PFSK-1 (cell line): ENCODE measurements at regions not wholly inside any gene's neighbourhood (a gene's known extent, or its start where the extent isn't known, plus 50 kb on each side); places are given as distances from the start of the nearest gene placed in this dataset.

Source experiments
- FOXP2 ChIP-seq: optimal IDR thresholded peaks from 2 replicates; pipeline ENCODE3; 2011; ENCODE audit warnings: borderline replicate concordance, control low read depth, inconsistent platforms; ENCODE audit not compliant: insufficient read depth; ENCODE audit errors: extremely low read length, extremely low read depth
- POLR2AphosphoS5 ChIP-seq: IDR thresholded peaks from 2 replicates; pipeline ENCODE4 v1.6.1; 2012; ENCODE audit warnings: low read depth, mild to moderate bottlenecking, control low read depth, low read length, moderate library complexity
- SIN3A ChIP-seq: IDR thresholded peaks from 2 replicates; pipeline ENCODE4 v1.6.1; 2012; ENCODE audit warnings: mild to moderate bottlenecking, low read length, moderate library complexity, borderline replicate concordance; ENCODE audit not compliant: insufficient read depth
- TAF1 ChIP-seq: IDR thresholded peaks from 2 replicates; pipeline ENCODE4 v1.6.1; 2012; ENCODE audit warnings: low read length, control low read depth, borderline replicate concordance; ENCODE audit not compliant: insufficient read depth
- TF ChIP-seq, protein P1 (sequence below), 2 experiments: IDR thresholded peaks; 2 replicates each; pipeline versions ENCODE4 v1.6.1 to v1.8.0; 2011 to 2012; ENCODE audit warnings: low read depth in 2 of 2, low read length in 2 of 2, control low read depth in 1 of 2, inconsistent platforms in 1 of 2, mild to moderate bottlenecking in 1 of 2, moderate library complexity in 1 of 2; ENCODE audit not compliant: insufficient read depth in 1 of 2

DNA sequence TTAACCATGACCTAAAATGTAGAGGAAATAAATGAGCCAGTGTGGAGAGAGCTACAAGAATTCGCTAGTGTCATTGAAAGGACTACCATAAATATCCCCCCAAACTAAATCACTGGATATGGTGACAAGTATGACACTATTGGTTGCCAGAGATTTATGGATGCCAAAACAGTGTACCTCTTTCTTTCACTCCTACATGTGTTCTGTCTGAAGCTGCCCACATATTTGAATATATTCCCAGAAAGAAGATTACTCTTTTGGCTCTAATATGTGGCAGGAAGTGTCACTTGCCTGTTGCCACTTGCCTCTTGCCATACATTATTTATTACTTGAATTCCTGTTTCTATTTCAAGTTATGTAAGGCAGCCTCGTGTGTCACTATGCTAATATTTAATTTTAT, 1573.6 kb downstream of the TECRL start:
- TF ChIP-seq, protein P1, sequence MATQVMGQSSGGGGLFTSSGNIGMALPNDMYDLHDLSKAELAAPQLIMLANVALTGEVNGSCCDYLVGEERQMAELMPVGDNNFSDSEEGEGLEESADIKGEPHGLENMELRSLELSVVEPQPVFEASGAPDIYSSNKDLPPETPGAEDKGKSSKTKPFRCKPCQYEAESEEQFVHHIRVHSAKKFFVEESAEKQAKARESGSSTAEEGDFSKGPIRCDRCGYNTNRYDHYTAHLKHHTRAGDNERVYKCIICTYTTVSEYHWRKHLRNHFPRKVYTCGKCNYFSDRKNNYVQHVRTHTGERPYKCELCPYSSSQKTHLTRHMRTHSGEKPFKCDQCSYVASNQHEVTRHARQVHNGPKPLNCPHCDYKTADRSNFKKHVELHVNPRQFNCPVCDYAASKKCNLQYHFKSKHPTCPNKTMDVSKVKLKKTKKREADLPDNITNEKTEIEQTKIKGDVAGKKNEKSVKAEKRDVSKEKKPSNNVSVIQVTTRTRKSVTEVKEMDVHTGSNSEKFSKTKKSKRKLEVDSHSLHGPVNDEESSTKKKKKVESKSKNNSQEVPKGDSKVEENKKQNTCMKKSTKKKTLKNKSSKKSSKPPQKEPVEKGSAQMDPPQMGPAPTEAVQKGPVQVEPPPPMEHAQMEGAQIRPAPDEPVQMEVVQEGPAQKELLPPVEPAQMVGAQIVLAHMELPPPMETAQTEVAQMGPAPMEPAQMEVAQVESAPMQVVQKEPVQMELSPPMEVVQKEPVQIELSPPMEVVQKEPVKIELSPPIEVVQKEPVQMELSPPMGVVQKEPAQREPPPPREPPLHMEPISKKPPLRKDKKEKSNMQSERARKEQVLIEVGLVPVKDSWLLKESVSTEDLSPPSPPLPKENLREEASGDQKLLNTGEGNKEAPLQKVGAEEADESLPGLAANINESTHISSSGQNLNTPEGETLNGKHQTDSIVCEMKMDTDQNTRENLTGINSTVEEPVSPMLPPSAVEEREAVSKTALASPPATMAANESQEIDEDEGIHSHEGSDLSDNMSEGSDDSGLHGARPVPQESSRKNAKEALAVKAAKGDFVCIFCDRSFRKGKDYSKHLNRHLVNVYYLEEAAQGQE (IDR thresholded peaks at IDR 0.05; ENCODE audit: insufficient read depth in 1 of 2, low read depth in 2 of 2, low read length in 2 of 2), result no peak
- TF ChIP-seq POLR2AphosphoS5, result no peak
- no peak for TF ChIP-seq SIN3A
- TF ChIP-seq TAF1, result no peak
- TF ChIP-seq FOXP2, result no peak
